H1 (cell line): ENCODE measurements at regions not wholly inside any gene's neighbourhood (a gene's known extent, or its start where the extent isn't known, plus 50 kb on each side); places are given as distances from the start of the nearest gene placed in this dataset.

ENCODE experiments used
- CTCF ChIA-PET: fragments of 300-600 bp; sonication (Branson Sonifier 250); formaldehyde crosslinking; loops from one replicate; lab custom pipeline; 2021; ENCODE audit not compliant: partially characterized antibody; lab: Charles Lee
- POLR2A ChIA-PET: fragments of 300-600 bp; sonication (Branson Sonifier 250); formaldehyde crosslinking; loops from one replicate; lab custom pipeline; 2021; ENCODE audit warnings: inconsistent platforms; ENCODE audit not compliant: partially characterized antibody; lab: Charles Lee
- DNase-seq, 2 experiments: peaks; one replicate each; pipeline versions ENCODE4 v3.0.0 to v3.0.0-alpha.2; 2010 to 2022; ENCODE audit warnings: low spot score in 2 of 2, low read depth in 1 of 2, mixed read lengths in 1 of 2
- FAIRE-seq: peaks from 2 replicates; lab custom pipeline; 2011; peaks lifted over from hg19 to GRCh38; lab: Jason Lieb, UNC
- H2AFZ ChIP-seq: 2 replicates; pipeline ENCODE4 v1.8.1; 2012; ENCODE audit warnings: low read length, inconsistent platforms
- H2AK5ac ChIP-seq: 2 replicates; pipeline ENCODE4 v1.6.1; 2013; ENCODE audit warnings: low read depth, low read length
- H2BK120ac ChIP-seq: replicated peaks from 2 replicates; pipeline ENCODE3; 2013; ENCODE audit warnings: low read depth, low read length, inconsistent platforms
- H2BK12ac ChIP-seq: 2 replicates; pipeline ENCODE4 v1.6.1; 2013; ENCODE audit warnings: low read depth, low read length
- H2BK15ac ChIP-seq: 2 replicates; pipeline ENCODE4 v1.6.1; 2013; ENCODE audit warnings: low read length
- H2BK20ac ChIP-seq: 2 replicates; pipeline ENCODE4 v1.6.1; 2013; ENCODE audit warnings: low read length
- H2BK5ac ChIP-seq: 2 replicates; pipeline ENCODE4 v1.6.1; 2013; ENCODE audit warnings: low read depth, low read length
- H3K14ac ChIP-seq: 2 replicates; pipeline ENCODE4 v1.6.1; 2013; ENCODE audit warnings: inconsistent platforms; ENCODE audit not compliant: insufficient read length
- H3K18ac ChIP-seq: 2 replicates; pipeline ENCODE4 v1.6.1; 2013; ENCODE audit warnings: low read length; ENCODE audit errors: extremely low read depth
- H3K23ac ChIP-seq: 2 replicates; pipeline ENCODE4 v1.6.1; 2013; ENCODE audit warnings: inconsistent platforms; ENCODE audit not compliant: insufficient read length
- H3K23me2 ChIP-seq: 2 replicates; pipeline ENCODE4 v1.6.1; 2013; ENCODE audit warnings: low read depth, low read length
- H3K27ac ChIP-seq: 2 replicates; pipeline ENCODE4 v1.6.1; 2011; ENCODE audit warnings: low read depth, low read length, inconsistent platforms
- H3K27me3 ChIP-seq, 4 experiments: replicated peaks in 1 of 4; 1 replicate in 1 of 4; 2 replicates in 3 of 4; pipeline versions ENCODE4 v1.6.1 to v1.8.1; 2011 to 2013; ENCODE audit warnings: low read length in 3 of 4, mild to moderate bottlenecking in 3 of 4, inconsistent platforms in 2 of 4, mixed read lengths in 2 of 4, moderate library complexity in 1 of 4; ENCODE audit not compliant: control insufficient read depth in 3 of 4, insufficient read depth in 3 of 4; ENCODE audit errors: extremely low read depth in 1 of 4
- H3K36me3 ChIP-seq, 4 experiments: 2 replicates each; pipeline versions ENCODE4 v1.6.1 to v1.8.1; 2011 to 2013; ENCODE audit warnings: mild to moderate bottlenecking in 4 of 4, low read length in 3 of 4, moderate library complexity in 2 of 4, control low read depth in 1 of 4, inconsistent platforms in 1 of 4; ENCODE audit not compliant: insufficient read depth in 4 of 4, control insufficient read depth in 2 of 4
- H3K4ac ChIP-seq: replicated peaks from 2 replicates; pipeline ENCODE3; 2013; ENCODE audit warnings: low read length, low read depth, mixed read lengths, inconsistent platforms; ENCODE audit not compliant: insufficient read length
- H3K4me1 ChIP-seq, 4 experiments: replicated peaks in 1 of 4; 1 replicate in 1 of 4; 2 replicates in 3 of 4; pipeline versions ENCODE4 v1.6.1 to v1.8.1; 2011 to 2013; ENCODE audit warnings: low read length in 3 of 4, inconsistent platforms in 2 of 4, mixed read lengths in 1 of 4; ENCODE audit not compliant: insufficient read depth in 4 of 4, control insufficient read depth in 3 of 4
- H3K4me2 ChIP-seq, 2 experiments: 2 replicates each; pipeline versions ENCODE4 v1.6.1 to v1.8.1; 2011 to 2013; ENCODE audit warnings: low read depth in 2 of 2, low read length in 2 of 2, control low read depth in 1 of 2, inconsistent platforms in 1 of 2, mild to moderate bottlenecking in 1 of 2; ENCODE audit not compliant: insufficient read depth in 1 of 2
- H3K4me3 ChIP-seq, 4 experiments: fragments of 200-600, 300-600 bp in 1 of 4; sonication (generic), shearing (Covaris generic), sonication (Bioruptor Twin) in 1 of 4; 2 replicates each; pipeline versions ENCODE4 v1.5.1 to v1.8.1; 2011 to 2016; ENCODE audit warnings: low read length in 4 of 4, low read depth in 3 of 4, control low read depth in 2 of 4, inconsistent platforms in 2 of 4, mild to moderate bottlenecking in 2 of 4, mixed read lengths in 1 of 4, moderate library complexity in 1 of 4; ENCODE audit not compliant: insufficient read depth in 2 of 4; ENCODE audit errors: extremely low read depth in 1 of 4
- H3K56ac ChIP-seq: replicated peaks from 2 replicates; pipeline ENCODE3; 2013; ENCODE audit warnings: low read depth, mild to moderate bottlenecking, mixed read lengths, low read length, inconsistent platforms; ENCODE audit not compliant: insufficient read length
- H3K79me1 ChIP-seq: 2 replicates; pipeline ENCODE4 v1.6.1; 2013; ENCODE audit warnings: low read depth, low read length, control low read depth
- H3K79me2 ChIP-seq, 2 experiments: 2 replicates each; pipeline versions ENCODE4 v1.6.1 to v1.8.1; 2012 to 2013; ENCODE audit warnings: low read length in 2 of 2, mild to moderate bottlenecking in 2 of 2, inconsistent platforms in 1 of 2; ENCODE audit not compliant: insufficient read depth in 2 of 2, control insufficient read depth in 1 of 2
- H3K9ac ChIP-seq, 4 experiments: replicated peaks in 1 of 4; 1 replicate in 1 of 4; 2 replicates in 3 of 4; pipeline versions ENCODE4 v1.6.1 to v1.8.1; 2011 to 2013; ENCODE audit warnings: low read depth in 3 of 4, low read length in 3 of 4, control low read depth in 2 of 4, mild to moderate bottlenecking in 2 of 4, moderate library complexity in 2 of 4, inconsistent platforms in 1 of 4; ENCODE audit errors: extremely low read depth in 1 of 4
- H3K9me3 ChIP-seq, 2 experiments: 2 replicates each; pipeline versions ENCODE4 v1.6.1 to v1.8.1; 2012 to 2013; ENCODE audit warnings: mild to moderate bottlenecking in 2 of 2, moderate library complexity in 2 of 2, control low read depth in 1 of 2, inconsistent platforms in 1 of 2, low read depth in 1 of 2, low read length in 1 of 2, mixed read lengths in 1 of 2; ENCODE audit not compliant: insufficient read depth in 2 of 2
- H4K20me1 ChIP-seq, 2 experiments: replicated peaks in 1 of 2; 2 replicates each; pipeline versions ENCODE3 to v1.8.1; 2011 to 2013; ENCODE audit warnings: inconsistent platforms in 2 of 2, low read length in 2 of 2, mild to moderate bottlenecking in 1 of 2; ENCODE audit not compliant: insufficient read depth in 2 of 2, control insufficient read depth in 1 of 2
- H4K5ac ChIP-seq: 2 replicates; pipeline ENCODE4 v1.6.1; 2013; ENCODE audit warnings: low read length, low read depth, mixed read lengths, inconsistent platforms; ENCODE audit not compliant: insufficient read length
- H4K8ac ChIP-seq: 2 replicates; pipeline ENCODE4 v1.8.0; 2013; ENCODE audit warnings: mild to moderate bottlenecking, moderate library complexity, low read length, inconsistent platforms; ENCODE audit not compliant: insufficient read depth; ENCODE audit errors: extremely low read depth
- H4K91ac ChIP-seq: replicated peaks from 2 replicates; pipeline ENCODE3; 2013; ENCODE audit warnings: low read length, mixed read lengths, inconsistent platforms; ENCODE audit not compliant: insufficient read length
- ASH2L ChIP-seq: fragments of 200-600, 300-600 bp; sonication (generic); IDR thresholded peaks from one replicate; pipeline ENCODE4 v1.7.1; 2017; ENCODE audit warnings: low read length
- BACH1 ChIP-seq: IDR thresholded peaks from 2 replicates; pipeline ENCODE4 v1.6.1; 2012; ENCODE audit warnings: low read length, improper control_type of control experiment
- BCL11A ChIP-seq, 2 experiments: IDR thresholded peaks; one replicate each; pipeline ENCODE4 v1.6.1; 2011; ENCODE audit warnings: low read depth in 2 of 2, low read length in 2 of 2, mild to moderate bottlenecking in 2 of 2
- JUN ChIP-seq: IDR thresholded peaks from 2 replicates; pipeline ENCODE4 v1.6.1; 2011; ENCODE audit warnings: low read depth, mild to moderate bottlenecking, improper control_type of control experiment, low read length
- JUND ChIP-seq: IDR thresholded peaks from 2 replicates; pipeline ENCODE4 v1.6.1; 2011; ENCODE audit warnings: mild to moderate bottlenecking, improper control_type of control experiment, low read length
- KDM4A ChIP-seq: IDR thresholded peaks from one replicate; pipeline ENCODE4 v1.7.1; 2012; ENCODE audit warnings: low read depth, mild to moderate bottlenecking, moderate library complexity, low read length, inconsistent platforms; ENCODE audit not compliant: severe bottlenecking
- NRF1 ChIP-seq: IDR thresholded peaks from 2 replicates; pipeline ENCODE4 v1.6.1; 2011; ENCODE audit warnings: mild to moderate bottlenecking, low read depth, low read length, improper control_type of control experiment
- POU5F1 ChIP-seq: IDR thresholded peaks from 2 replicates; pipeline ENCODE4 v1.6.1; 2011; ENCODE audit warnings: low read depth, mild to moderate bottlenecking, low read length, moderate library complexity
- RAD21 ChIP-seq, 2 experiments: IDR thresholded peaks in 1 of 2; conservative IDR thresholded peaks in 1 of 2; 2 replicates each; pipeline ENCODE4 v1.6.1; 2011; ENCODE audit warnings: low read depth in 2 of 2, low read length in 2 of 2, improper control_type of control experiment in 1 of 2, inconsistent platforms in 1 of 2, mild to moderate bottlenecking in 1 of 2, moderate library complexity in 1 of 2
- SAP30 ChIP-seq: fragments of 300-600 bp; sonication (generic); IDR thresholded peaks from 2 replicates; pipeline ENCODE4 v1.7.1; 2012; ENCODE audit warnings: low read length, moderate library complexity, mild to moderate bottlenecking, inconsistent platforms; ENCODE audit not compliant: insufficient read depth, insufficient replicate concordance
- SP1 ChIP-seq: IDR thresholded peaks from 2 replicates; pipeline ENCODE4 v1.6.1; 2011; ENCODE audit warnings: low read depth, low read length
- SP2 ChIP-seq: IDR thresholded peaks from 2 replicates; pipeline ENCODE4 v1.6.1; 2012; ENCODE audit warnings: mild to moderate bottlenecking, low read length, inconsistent platforms
- TAF1 ChIP-seq: IDR thresholded peaks from 2 replicates; pipeline ENCODE4 v1.6.1; 2011; ENCODE audit warnings: mild to moderate bottlenecking, low read depth, low read length
- WGBS, 2 experiments: shearing (Covaris generic) in 1 of 2; methylation state at CpG; one replicate each; pipeline versions ENCODE4 v1.1.6 to v1.1.7; 2013 to 2015; ENCODE audit warnings: low lambda C conversion rate in 2 of 2, mixed read lengths in 2 of 2, inconsistent platforms in 1 of 2, low coverage in 1 of 2, missing lambda C conversion rate in 1 of 2; ENCODE audit not compliant: insufficient replicate concordance in 2 of 2, insufficient coverage in 1 of 2, insufficient read length in 1 of 2; ENCODE audit errors: extremely low coverage in 1 of 2, missing lambda C conversion rate in 1 of 2; 5-methylcytosine and 5-hydroxymethylcytosine counted together
- TF ChIP-seq, protein P1 (sequence below): IDR thresholded peaks from 2 replicates; pipeline ENCODE4 v1.6.1; 2011; ENCODE audit warnings: low read length, improper control_type of control experiment
- TF ChIP-seq, protein P2 (sequence below): IDR thresholded peaks from 2 replicates; pipeline ENCODE4 v1.6.1; 2012; ENCODE audit warnings: inconsistent platforms

GRCh38 chr9:13629067-13629466, 349.6 kb upstream of the MPDZ start:
- Histone ChIP-seq H3K23me2 (no peaks in the 10 kb centered on the region), H3K4ac (no peak overlapping the region), H2BK20ac (no peak overlapping the region), H4K8ac (no peak overlapping the region), H3K14ac (no peak overlapping the region), H2BK5ac (no peak overlapping the region), H2BK120ac (no peak overlapping the region), H2BK12ac (no peak overlapping the region), H4K20me1 (no peaks in the 10 kb centered on the region), H3K4me2 (no peak overlapping the region), H3K27ac (no peak overlapping the region), H4K5ac (no peak overlapping the region), H3K9ac (no peak overlapping the region), H3K4me3 (no peak overlapping the region), H3K36me3 (no peaks in the 10 kb centered on the region), H3K18ac (no peak overlapping the region), H3K79me2 (no peaks in the 10 kb centered on the region), H3K56ac (no peak overlapping the region), H3K9me3 (no peaks in the 10 kb centered on the region), H3K4me1 (no peaks in the 10 kb centered on the region), H2BK15ac (no peak overlapping the region), H4K91ac (no peak overlapping the region), H2AK5ac (no peak overlapping the region), H2AFZ (no peak overlapping the region), H3K27me3 (no peaks in the 10 kb centered on the region), H3K79me1 (no peaks in the 10 kb centered on the region), H3K23ac (no peak overlapping the region)
- no peak for DNase-seq
- whole genome bisulfite sequencing, 2 experiments = 84% methylated on average over 4 of the region's 4 CpGs; no CpG with 5 or more reads in 1 of the 2 experiments
- ChIA-PET CTCF (no interaction called here), POLR2A (no interaction called here)
- no peak for FAIRE-seq
- TF ChIP-seq JUND (no peak), SP2 (no peak), SAP30 (no peak), ASH2L (no peak), POU5F1 (no peak), SP1 (no peak), KDM4A (no peak), RAD21 (IDR thresholded peaks at IDR 0.05 in 1 of 2, conservative IDR thresholded peaks at IDR 0.05 in 1 of 2; ENCODE audit: low read depth in 2 of 2, low read length in 2 of 2) (no peak), TAF1 (no peak), BACH1 (no peak), NRF1 (no peak), BCL11A (IDR thresholded peaks at IDR 0.05; ENCODE audit: low read depth in 2 of 2, low read length in 2 of 2) (no peak), JUN (no peak)
- TF ChIP-seq, protein P1, sequence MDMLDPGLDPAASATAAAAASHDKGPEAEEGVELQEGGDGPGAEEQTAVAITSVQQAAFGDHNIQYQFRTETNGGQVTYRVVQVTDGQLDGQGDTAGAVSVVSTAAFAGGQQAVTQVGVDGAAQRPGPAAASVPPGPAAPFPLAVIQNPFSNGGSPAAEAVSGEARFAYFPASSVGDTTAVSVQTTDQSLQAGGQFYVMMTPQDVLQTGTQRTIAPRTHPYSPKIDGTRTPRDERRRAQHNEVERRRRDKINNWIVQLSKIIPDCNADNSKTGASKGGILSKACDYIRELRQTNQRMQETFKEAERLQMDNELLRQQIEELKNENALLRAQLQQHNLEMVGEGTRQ = no peak
- TF ChIP-seq, protein P2, sequence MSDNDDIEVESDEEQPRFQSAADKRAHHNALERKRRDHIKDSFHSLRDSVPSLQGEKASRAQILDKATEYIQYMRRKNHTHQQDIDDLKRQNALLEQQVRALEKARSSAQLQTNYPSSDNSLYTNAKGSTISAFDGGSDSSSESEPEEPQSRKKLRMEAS = no peak
